GM21825 (cell line): ENCODE measurements at regions not wholly inside any gene's neighbourhood (a gene's known extent, or its start where the extent isn't known, plus 50 kb on each side); places are given as distances from the start of the nearest gene placed in this dataset.

Experiments used
- ATAC-seq: cut with Tn5 transposase; IDR thresholded peaks from one replicate; pipeline ENCODE4 v1.9.1; 2021; ENCODE audit warnings: mild to moderate bottlenecking, moderate library complexity; ENCODE audit not compliant: unreplicated experiment

GRCh38 chr9:134271338-134272301 lies 54.6 kb upstream of the RXRA start:
- ATAC-seq, result no peak

GRCh38 chr9:134272302-134273023 lies 53.8 kb upstream of the RXRA start:
- ATAC-seq, result no peak

GRCh38 chr9:134273647-134274046 lies 52.6 kb upstream of the RXRA start:
- no peak for ATAC-seq

DNA sequence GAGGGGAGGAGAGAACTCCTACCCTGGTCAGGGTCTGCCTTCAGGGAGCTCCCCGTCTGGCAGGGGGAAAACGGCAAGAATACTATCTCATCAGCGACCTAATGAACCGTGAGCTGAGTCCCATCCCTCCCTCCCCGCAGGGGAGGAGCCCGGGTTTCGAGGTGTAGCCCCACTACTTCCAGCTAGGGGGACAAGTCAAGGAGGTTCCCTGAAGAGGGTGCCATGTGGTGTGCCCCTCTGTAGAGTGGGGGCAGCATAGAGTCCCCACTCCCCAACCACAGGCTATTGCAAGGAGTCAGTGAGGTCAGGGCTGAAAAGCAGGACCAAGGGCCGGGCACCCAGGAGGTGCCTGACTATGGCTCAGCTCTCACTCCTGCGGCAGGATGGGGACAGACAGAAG lies 50.9 kb upstream of the RXRA start:
- no peak for ATAC-seq

DNA sequence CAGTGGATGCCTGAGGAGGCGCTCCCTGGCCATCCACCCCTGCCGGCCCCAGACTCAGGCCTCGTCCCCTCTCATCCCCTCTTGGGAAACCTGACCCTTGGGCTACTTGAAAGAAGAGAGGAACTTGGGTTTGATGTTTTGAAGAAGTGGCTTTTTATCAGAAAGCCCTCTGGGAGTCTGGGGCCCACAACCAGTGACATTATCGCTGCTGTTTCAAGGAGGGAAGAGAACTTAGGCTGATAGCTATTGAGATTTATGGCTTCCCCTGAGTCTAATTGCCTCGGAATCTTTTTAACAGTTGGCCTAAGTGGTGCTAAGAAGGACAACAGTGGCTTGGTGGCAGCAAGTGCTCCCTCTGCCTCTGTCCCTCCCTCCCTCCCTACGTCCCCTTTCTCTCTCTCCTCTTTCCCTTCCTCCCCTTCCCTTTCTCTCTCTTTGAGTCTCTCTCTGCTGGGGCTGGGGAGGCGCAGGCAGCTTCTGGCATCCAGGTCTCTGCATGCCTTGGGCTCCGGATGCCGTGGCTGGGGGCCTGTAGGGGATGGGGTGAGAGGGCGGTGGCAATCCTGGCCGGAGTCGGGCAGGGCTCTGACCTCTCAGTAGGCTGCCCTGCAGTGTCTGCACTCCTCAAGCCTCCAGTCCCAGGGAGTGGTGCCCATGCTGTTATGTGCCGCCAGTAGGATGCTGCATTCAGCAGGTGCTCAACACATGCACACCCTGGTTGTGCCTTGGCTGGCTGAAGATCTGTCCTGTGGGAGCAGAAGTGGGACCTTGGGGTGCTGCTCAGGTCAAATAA lies 49.6 kb upstream of the RXRA start:
- ATAC-seq, result no peak
